T-helper 1 cell treated with Interleukin-12 subunit alpha and Interleukin-12 subunit beta and Interleukin-4 antibody, amounts not matched to agents 30 ng/mL and 1 ng/mL, for 36 hours (primary cell): ENCODE measurements at regions not wholly inside any gene's neighbourhood (a gene's known extent, or its start where the extent isn't known, plus 50 kb on each side); places are given as distances from the start of the nearest gene placed in this dataset.

ENCODE experiments used
- intact Hi-C: fragments of 100-400 bp; cut with micrococcal nuclease; formaldehyde crosslinking; loops from one replicate; pipeline ENCODE4 v1.15.1; 2024

DNA sequence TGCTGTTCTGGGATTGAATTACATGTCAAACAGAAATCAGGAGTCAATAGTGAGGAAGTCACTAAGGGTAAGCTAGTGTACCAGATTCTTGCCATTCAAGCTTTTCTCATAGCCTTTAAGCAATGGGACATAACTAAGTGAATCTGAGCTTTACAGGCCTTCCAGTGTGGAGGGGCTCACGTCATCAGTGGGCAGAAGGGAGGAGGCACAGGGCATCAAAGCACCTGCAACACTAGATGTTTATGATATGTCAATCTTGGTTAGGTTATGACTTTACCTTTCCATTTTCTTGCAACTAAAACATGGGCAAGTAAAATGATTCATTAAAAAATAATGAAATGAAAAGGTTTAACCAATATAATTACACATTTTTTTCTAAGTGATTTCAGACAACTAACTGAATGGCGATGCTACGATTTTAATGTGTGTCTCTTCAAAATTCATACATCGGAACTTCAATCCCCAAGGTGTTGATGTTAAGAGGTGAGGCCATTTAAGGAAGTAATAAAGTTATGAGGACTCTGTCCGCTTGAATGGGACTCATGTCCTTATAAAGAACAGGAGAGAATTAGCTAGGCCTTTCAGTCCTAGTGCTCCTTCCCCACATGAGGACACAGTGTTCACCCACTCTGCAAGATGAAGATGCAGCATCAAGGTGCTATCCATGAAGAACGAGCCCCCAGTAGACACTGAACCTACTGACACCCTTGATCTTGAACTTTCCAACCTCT lies 1169.2 kb upstream of the NXPH2 start:
- intact Hi-C loops: no loop called here

DNA sequence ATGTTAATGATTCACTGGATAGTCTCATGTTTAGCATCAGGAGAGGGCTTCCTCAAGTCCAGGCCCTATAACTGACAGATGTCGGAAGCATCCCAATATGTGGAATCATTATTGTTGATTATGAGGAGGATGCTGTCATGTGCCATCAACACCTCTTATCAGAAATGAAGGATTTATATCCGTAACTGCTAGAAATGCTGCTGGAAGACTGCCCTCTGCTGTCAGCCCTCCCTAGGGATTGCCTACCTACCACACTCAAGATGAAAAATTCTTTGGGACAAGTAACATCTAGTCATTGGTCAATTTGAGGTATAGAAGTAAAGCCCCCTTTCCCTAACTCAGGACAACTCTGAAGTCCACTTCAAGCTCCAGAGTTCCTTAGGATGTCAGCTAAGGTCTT lies 1166.5 kb upstream of the NXPH2 start:
- intact Hi-C loops: no loop called here

DNA sequence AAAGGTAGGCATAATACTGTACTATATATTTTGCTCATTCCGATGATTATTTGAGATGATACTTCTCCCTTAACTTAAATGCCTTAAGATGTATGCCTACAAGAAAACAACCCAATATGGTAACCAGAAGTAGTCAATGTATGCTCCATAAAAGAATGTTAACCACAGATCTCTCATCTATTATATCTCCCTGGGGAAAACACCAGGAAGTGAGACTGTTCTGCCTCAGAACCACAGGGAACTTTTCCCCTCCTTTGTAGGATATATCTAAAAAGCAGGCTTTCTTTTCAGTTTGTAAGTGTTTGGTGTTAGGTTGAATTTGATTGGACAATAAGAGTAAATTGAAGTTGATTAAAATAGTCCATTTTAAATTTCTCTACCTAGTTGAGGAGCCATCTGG lies 1160.5 kb upstream of the NXPH2 start:
- intact Hi-C loops: no loop called here

DNA sequence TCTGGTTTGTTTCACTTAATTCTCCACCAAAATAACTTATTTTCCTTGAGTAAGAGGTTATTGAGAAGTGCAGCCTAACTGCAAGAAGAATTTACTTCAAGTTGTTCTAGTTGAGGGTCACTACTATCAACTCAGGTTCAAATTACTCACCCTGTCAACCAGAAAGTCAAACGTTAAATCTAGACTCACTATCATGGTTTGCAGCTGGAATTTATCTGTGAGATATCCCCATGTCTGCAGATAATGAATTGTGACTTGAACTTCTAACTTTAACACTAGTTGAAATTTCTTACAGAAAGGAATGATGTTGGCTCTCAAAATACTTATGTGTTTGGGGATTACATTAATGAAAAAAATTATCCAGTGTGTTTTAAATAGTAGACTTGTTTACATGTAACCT lies 1145.7 kb upstream of the NXPH2 start:
- intact Hi-C loops: no loop called here

DNA sequence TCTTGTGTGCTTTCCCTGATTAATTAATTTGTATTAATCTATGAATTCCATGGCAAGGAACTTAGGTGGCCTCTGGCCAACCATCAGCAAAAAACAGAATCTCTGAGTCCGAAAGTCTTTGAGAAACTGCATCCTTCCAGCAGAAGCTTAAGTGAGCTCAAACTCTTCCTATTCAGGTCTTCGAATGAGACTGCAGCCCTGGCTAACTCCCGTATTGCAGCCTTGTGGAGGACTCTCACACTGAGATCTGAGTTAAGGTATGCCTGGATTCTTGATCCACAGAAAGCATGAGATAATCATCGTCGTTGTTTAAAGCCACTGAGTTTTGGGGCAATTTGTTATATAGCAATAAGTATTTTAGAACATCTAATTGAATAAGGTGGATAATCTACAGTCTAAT lies 1143.9 kb upstream of the NXPH2 start:
- intact Hi-C loops: no loop called here

DNA sequence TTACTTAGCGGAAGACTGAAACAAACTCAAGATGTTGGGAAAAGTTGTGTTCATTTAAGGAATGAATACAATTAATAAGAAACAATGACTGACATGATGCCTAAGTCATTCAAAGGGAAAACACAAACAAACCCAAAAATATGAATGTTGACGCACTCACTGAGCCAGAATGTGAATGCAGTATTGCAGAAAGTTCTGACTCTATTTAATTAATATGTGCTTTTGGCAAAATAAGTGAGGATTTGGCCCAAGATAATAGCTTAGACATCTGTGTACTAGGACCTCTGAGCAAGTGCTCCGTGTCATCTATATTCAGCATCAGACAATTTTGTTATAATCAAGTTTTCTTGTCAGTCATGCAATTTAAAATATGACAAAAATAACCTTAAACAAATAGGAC lies 1138.8 kb upstream of the NXPH2 start:
- intact Hi-C loops: no loop called here

DNA sequence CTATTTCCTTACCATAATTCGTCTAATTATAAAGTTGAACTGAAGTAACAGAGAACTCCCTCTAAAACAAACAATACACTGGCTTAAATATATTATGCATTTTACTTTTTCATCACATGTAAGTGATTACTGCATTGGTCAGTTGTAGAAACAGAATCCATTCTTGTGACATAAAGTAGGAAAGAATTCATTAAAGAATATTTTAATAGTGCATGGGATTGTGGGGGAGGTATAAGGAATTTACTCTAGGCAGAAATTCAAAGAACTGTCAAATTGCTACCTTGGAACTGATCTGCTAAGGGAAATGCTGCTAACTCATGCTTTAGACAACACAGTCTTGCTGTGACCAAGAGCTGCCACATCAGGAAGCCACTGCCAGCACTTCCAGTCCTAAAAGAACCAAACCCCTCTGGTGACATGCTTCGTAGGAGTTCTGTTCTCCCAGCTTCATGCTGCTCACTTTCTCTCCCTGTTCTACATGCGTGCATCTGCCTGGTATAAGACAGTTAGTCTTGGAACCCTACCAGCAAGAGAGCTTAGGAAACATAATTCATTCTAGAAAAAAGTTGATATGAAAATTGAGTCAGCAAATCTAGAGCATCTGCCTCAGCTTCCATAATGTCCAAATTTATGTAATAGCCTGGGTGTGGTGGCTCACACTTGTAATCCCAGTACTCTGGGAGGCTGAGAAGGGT lies 1137.6 kb upstream of the NXPH2 start:
- intact Hi-C loops: no loop called here

DNA sequence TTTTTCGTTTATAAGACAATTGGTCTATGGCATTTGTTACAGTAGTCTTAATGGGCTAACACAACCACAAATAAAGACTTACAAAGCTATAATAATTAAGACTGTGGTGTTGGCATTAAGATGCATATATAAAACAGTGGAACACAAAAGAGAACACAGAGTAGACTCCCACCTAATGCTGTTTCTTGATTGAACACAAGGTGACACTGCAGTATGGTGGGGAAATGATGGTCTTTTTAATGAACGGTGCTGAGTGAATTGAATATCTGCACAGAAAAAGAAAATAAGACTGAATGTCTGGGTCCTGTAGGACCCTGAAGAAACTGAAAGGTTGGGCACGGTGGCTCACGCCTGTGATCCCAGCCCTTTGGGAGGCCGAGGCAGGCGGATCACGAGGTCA lies 1136.6 kb upstream of the NXPH2 start:
- intact Hi-C loops: no loop called here

DNA sequence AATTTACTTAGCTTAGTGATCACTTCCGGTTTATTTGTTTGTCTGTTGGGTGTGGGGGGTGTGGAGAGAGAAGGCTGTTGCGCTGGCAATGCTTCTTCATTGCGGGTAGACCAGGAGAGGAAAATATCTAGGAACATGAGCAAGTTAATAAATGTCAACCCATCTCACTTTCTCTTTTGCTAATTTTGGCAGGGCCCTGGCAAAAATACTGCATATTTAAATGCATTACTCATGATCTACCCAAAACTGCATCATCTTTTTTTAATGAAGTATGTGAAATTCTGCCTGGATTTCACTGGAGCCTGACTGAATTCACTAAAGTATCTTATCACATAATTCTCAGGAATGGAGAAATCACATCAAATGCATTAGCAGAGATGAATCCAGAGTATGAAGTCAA lies 1131.0 kb upstream of the NXPH2 start:
- intact Hi-C loops: no loop called here

DNA sequence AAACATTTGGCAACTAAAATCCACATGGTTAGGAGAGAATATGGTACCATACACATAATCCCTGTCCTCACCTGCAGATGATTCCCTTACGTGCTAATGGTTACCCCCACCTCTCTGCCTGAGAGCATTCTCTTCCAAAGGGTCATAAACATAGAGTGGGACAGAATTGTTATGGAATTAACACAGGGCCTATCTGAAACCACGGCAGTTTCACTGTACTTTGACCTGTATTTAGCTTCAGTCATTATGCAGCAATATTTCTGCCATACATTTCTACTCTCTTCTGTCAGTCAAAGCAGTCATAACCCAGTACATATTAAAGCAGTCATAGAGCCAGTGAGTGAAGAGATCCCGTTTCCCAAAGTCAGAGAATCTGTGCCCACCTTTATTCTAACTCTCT lies 1128.9 kb upstream of the NXPH2 start:
- intact Hi-C loops: no loop called here

DNA sequence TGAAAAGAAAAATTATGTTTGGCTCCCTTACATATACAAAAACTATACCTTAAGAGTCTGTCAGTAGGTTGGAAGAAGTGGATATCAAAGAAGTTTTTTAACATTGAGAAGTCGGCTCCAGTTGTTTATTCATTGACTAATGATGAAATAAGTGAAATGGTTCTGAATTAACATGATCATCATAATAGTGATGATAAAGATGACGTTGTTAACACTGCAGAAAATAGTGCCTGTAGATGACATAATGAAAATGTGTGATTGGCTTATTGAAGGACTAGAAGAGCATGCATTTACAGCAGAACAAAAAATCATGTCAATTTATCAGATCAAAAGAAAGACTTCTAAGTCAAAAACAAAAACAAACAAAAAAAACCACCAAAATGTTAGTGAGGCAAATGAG lies 1125.4 kb upstream of the NXPH2 start:
- intact Hi-C loops: no loop called here

DNA sequence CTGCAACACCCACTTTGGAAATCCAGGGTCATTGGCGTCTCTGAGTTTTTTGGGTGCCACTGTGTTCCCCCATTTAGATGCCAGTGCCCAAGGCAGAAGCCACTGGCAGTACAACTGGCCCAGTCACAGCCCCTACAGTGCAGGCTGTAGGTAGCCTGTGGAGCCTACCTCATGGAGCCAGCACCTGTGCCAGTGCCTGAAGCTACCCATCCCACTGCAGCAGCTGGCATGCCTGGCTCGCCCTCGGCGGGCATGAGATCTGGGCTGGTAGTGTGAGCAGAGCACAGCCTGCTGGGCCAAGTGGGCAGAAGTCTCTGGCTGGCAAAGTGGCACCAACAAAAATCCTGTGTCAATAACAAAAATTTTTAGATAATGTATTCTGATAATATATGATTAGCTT lies 1111.4 kb upstream of the NXPH2 start:
- intact Hi-C loops: no loop called here

DNA sequence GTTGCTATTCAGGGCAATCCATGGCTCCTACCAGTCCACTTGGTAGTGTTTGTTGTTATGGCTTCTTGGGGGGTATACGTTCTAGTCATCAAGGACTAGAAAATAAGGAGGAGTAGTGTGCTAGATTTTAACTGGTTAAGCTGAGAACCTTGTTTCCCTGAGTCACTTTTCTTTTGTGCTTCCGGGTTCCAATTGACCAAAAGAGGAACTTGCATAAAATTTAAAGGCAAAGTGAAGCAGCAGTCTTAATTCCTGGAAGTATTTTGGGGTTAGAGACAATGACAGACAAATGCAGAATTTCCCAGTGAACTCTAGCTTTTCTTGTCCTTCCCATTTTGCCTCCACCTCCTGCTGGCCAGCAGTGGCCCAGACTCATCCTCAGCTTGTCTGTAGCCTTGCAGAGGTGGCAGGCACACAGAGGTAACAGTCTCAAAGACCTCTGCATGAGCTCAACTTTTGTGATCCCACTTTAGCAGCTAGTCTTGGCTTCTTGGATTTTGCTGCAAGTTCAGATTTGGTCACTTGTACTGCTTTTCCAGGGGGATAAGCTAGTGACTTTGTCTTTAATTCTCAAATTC lies 1105.8 kb upstream of the NXPH2 start:
- intact Hi-C loops: no loop called here

DNA sequence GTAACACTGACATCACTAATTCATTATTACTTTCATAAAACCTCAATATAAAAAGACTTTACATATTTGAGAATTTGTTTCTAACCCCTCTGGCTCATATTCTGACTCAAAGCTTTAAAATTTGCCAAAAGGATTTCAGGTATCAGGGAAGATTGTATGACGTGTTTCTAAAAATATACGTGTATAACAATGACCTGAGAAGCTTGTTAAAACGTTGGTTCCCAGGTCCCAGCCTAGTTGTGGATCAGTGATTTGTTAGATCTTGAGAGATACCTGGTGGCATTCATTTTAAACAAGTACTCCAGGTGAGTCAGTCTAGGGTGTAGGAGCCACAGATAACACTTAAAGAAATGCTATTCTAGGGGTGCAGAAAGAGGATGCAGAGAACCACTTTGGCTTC lies 1096.8 kb upstream of the NXPH2 start:
- intact Hi-C loops: no loop called here

DNA sequence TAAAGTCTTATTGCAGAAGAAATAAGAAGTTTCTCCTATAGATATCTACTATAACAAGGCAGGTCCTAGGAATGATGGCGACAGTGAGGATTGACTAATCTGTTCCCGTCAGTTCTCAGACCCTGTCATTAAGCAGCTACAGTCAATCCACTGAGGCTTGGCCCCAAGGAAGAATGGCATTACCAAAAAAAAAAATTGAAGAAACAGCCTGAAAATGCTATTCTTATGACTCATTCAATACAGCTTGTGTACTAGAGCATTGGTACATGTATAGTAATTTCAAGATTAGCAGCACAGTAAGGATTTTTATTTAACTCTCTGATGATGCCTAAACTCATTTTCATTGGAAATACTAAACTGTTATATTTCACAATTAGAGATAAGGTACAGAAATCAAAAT lies 1096.1 kb upstream of the NXPH2 start:
- intact Hi-C loops: no loop called here

DNA sequence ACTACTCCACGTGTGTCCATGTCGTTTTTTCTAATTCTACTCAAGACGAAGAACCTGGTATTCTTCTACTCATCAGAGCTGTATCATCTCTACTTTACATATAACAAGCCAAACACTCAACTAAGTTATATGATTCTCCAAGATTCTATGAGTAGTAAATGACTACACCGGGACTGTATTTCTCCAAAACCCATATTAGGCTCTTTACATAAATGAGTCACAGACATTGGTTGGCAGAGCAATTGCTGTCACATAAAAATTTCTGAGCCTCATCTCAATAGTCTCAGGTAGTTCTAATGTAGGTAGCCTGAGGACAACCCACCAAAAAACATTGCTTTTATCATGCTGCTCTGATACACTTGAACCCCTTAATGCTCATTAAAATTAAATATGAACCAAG lies 1092.3 kb upstream of the NXPH2 start:
- intact Hi-C loops: no loop called here

DNA sequence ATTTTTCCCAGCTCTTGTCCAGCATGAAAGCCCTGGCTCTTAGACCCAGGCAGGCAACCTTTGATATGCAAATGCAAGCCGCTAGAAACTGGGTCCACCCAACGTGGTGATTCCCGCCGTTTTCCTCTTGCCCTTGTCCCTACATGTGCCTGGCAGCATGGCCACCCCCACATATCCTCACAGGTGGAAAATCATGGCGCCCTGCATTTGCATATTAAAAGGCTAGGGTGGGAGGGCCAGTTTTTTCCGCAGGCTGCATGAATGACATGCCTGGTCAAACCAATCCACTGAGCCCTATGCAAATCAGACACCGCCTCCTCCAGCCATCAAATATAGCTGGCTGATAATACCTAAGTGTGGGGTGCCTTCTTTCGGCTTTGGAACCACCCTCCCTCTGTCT lies 1091.8 kb upstream of the NXPH2 start:
- intact Hi-C loops: no loop called here

DNA sequence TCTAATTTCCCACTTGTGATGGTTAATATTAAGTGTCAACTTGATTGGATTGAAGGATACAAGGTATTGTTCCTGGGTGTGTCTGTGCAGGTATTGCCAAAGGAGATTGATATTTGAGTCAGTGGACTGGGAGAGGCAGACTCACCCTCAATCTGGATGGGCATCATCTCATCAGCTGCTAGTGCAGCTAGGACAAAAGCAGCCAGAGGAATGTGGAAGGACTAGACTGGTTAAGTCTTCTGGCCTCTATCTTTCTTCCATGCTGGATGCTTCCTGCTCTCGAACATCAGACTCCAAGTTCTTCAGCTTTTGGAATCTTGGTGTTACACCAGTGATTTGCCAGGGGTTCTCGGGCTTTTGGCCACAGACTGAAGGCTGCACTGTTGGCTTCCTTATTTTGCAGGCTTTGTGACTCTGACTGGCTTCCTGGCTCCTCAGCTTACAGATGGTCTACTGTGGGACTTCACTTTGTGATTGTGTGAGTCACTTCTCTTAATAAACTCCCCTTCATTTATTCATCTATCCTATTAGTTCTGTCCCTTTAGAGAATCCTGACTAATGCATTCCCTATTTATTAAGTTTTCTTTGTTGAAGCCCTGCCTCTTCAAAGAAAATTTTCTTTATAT lies 1087.5 kb upstream of the NXPH2 start:
- intact Hi-C loops: no loop called here

DNA sequence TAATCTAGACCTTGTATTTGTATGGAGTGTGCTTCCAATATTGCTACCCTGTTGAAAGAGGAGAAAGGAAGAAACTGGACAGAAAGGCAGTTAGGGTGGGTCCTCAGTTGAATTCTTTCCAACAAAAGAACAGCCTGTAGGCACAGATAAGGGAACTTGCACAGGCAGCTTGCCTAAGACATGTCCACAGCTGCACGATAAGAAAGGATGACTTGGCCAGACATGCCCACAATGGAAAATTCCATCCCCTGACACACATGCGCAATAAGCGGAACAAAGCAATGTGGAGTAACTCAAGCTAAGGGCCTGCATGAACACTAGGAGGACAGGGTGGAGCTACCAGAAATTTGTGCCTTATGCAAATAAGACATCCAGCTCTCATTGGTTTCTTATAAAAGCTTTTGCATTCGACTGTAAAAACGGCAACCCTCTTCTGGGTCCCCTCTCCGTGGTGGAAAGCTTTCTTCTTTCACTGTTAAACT lies 1084.7 kb upstream of the NXPH2 start:
- intact Hi-C loops: no loop called here

DNA sequence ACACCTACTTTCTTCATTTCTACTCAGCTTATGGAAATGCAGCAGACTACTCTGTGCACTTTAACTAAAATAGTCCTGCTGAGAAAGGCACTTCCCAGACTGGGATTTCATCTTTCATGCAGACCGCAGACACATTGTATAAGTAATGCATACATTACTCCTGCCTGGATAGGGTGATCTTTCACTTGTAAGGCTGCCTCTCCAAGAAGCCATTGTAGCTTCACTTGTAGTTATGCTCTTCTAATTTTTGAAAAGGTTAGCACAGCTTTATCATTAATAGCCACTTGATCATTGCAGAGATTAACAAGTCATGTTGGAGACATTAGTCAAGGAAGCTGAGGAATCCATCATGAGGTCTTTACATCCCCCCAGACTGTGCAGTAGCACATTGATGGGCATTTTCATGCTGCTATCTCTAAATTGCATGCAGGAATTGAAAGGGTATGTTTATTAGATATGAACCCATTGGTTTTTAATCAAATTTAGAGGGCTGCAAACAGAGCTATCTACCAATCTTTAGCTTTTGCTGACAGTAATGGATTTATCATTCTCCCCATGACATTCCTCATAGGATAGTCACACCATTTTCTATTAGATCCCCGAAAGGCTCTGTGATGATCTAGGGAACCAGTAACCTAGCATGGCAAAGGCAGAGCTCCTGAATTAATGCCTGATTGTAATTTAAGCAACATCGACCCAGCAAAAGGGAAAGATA lies 1074.7 kb upstream of the NXPH2 start:
- intact Hi-C loops: no loop called here

DNA sequence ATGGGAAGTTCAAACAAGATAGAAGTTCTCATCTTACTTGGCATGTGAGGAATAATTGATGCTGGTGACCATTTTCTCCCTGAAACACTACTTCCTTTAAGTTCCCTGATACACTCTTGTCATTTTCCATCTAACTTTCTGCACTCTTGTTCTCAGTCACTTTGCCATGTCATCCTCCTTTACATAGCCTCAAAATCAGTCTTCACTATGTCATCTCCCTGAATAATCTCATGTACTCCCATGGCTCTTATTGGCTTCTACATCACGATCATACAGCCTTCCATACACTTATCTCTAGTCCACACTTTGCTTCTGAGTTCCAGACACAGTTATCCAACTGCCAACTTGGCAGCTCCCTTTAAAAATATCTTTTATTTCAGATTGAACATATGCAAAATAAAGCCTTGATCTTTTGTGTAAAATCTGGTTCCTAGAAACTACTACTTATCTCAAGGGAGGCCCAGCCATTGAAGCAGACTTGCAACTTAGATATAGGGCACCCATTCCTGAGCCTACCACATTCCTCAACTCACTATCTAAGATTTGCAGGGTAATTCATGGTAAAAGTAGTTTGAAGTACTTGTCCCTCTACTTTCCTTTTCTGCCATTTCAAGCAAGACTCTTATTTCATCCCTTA lies 1070.2 kb upstream of the NXPH2 start:
- intact Hi-C loops: no loop called here
